GM15510 (cell line): ENCODE measurements at regions not wholly inside any gene's neighbourhood (a gene's known extent, or its start where the extent isn't known, plus 50 kb on each side); places are given as distances from the start of the nearest gene placed in this dataset.

Experiments used
- POLR2A ChIP-seq: IDR thresholded peaks from 3 replicates; pipeline ENCODE4 v1.6.1; 2011; ENCODE audit warnings: borderline replicate concordance; ENCODE audit not compliant: insufficient read length; ENCODE audit errors: extremely low read depth

- TF ChIP-seq POLR2A = no peak
These were observed 114.0 kb downstream of the VEGFA start for GRCh38 chr6:43883847-43884651.

GRCh38 chr6:43880236-43881137, 110.5 kb downstream of the VEGFA start:
- TF ChIP-seq POLR2A = no peak

GRCh38 chr6:43879722-43880121, 109.7 kb downstream of the VEGFA start:
- no peak for TF ChIP-seq POLR2A

GRCh38 chr6:43878823-43879495, 108.9 kb downstream of the VEGFA start:
- no peak for TF ChIP-seq POLR2A

GRCh38 chr6:43878127-43878634, 108.2 kb downstream of the VEGFA start:
- no peak for TF ChIP-seq POLR2A

- TF ChIP-seq POLR2A = no peak
These were observed 107.6 kb downstream of the VEGFA start for GRCh38 chr6:43877463-43878126.

- no peak for TF ChIP-seq POLR2A
These were observed 107.0 kb downstream of the VEGFA start for GRCh38 chr6:43877036-43877435.

- TF ChIP-seq POLR2A = no peak
These were observed 106.6 kb downstream of the VEGFA start for GRCh38 chr6:43876602-43877001.

GRCh38 chr6:43875849-43876572, 106.0 kb downstream of the VEGFA start:
- TF ChIP-seq POLR2A = no peak

- TF ChIP-seq POLR2A = no peak
These were observed 105.0 kb downstream of the VEGFA start for GRCh38 chr6:43874814-43875590.

- no peak for TF ChIP-seq POLR2A
These were observed 104.0 kb downstream of the VEGFA start for GRCh38 chr6:43873806-43874714.

GRCh38 chr6:43871933-43872332, 101.9 kb downstream of the VEGFA start:
- no peak for TF ChIP-seq POLR2A

GRCh38 chr6:43871284-43871683, 101.3 kb downstream of the VEGFA start:
- TF ChIP-seq POLR2A = no peak

- TF ChIP-seq POLR2A = no peak
These were observed 100.7 kb downstream of the VEGFA start for GRCh38 chr6:43870660-43871061.
